ENCODE measurements at regions not wholly inside any gene's neighbourhood (a gene's known extent, or its start where the extent isn't known, plus 50 kb on each side); places are given as distances from the start of the nearest gene placed in this dataset.

GRCh38 chr18:33517950-33518349 is 60.1 kb upstream of the ASXL3 start:
- TF ChIP-seq, protein P1, sequence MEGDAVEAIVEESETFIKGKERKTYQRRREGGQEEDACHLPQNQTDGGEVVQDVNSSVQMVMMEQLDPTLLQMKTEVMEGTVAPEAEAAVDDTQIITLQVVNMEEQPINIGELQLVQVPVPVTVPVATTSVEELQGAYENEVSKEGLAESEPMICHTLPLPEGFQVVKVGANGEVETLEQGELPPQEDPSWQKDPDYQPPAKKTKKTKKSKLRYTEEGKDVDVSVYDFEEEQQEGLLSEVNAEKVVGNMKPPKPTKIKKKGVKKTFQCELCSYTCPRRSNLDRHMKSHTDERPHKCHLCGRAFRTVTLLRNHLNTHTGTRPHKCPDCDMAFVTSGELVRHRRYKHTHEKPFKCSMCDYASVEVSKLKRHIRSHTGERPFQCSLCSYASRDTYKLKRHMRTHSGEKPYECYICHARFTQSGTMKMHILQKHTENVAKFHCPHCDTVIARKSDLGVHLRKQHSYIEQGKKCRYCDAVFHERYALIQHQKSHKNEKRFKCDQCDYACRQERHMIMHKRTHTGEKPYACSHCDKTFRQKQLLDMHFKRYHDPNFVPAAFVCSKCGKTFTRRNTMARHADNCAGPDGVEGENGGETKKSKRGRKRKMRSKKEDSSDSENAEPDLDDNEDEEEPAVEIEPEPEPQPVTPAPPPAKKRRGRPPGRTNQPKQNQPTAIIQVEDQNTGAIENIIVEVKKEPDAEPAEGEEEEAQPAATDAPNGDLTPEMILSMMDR (IDR thresholded peaks at IDR 0.05; ENCODE audit: low read depth, low read length): no peak
- TF ChIP-seq MAX (IDR thresholded peaks at IDR 0.05; ENCODE audit: low read depth, low read length): no peak
- no peak for TF ChIP-seq POLR2A (IDR thresholded peaks at IDR 0.05; ENCODE audit: extremely low read depth, insufficient read length)
